EL (cell line): ENCODE measurements at regions not wholly inside any gene's neighbourhood (a gene's known extent, or its start where the extent isn't known, plus 50 kb on each side); places are given as distances from the start of the nearest gene placed in this dataset.

Source experiments
- DNase-seq: peaks from one replicate; pipeline ENCODE4 v3.0.0-alpha.2; 2016

DNA sequence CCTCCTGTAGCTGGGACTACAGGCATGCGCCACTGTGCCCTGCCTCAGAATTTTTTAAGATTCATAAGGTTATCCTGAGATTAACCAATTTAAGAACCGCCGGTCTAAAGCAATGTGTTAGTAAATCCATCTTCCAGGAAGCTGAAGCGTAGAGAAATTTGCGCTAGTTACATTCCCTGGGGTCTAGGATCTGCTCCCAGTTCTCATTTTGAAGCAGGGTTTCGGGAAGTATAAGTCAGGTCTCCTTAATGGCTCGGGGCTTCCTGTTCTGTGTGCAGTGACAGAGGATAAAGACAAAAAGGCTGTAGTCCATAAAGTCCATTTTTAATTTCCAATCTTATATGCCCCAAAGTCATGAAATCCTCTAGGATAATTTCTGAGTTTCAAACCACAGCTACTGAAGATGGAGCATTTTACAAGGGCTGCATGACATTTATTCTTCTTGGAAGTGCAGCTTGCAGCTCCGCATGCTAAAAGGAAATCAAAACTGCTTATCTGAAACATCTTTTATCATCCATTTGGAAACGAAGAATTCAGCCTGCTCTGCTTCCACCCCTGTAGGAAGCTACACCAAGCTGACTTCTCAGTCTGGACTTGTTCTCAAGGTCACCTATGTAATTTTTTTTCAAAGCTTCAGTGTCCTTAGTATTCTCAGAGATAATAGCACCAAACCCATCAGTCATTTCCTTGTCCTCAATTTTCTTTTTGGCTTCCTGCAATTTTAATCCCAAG, 326.1 kb downstream of the PRL start:
- no peak for DNase-seq

DNA sequence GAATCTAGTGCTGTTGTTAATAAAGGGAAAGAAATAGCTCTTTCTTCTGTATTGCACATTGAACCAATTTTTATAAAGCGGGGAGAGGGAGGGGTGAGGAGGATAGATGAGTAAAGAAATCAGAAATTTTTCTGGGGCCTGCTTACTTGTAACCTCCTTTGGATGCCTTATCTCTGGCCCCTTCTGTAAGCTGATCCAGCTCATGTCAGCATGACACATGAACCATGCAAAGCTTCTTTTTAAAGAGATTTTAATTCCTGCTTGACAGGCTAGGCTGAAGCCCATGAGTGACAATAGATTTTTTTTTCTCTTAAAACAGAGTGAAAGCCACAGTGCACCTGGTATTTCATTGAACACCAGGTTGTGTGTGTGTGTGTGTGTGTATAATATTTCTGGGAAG, 325.3 kb downstream of the PRL start:
- no peak for DNase-seq

DNA sequence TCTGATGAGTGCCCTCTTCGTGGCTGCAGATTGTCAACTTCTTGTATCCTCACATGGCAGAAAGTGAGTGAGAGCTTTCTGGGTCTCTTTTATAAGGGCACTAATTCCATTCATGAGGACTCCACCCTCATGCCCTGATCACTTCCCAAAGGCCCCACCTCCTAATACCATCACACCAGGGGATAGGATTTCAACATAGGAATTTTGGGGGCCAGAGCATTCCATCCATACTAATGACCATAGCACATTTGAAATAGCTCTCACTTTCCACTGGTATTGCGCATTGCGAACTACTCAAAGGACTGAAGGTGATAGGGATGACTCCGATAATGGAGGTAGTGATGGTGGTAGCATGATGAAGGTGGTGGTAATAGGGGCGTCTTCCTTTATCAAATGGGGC, 324.3 kb downstream of the PRL start:
- DNase-seq: no peak

DNA sequence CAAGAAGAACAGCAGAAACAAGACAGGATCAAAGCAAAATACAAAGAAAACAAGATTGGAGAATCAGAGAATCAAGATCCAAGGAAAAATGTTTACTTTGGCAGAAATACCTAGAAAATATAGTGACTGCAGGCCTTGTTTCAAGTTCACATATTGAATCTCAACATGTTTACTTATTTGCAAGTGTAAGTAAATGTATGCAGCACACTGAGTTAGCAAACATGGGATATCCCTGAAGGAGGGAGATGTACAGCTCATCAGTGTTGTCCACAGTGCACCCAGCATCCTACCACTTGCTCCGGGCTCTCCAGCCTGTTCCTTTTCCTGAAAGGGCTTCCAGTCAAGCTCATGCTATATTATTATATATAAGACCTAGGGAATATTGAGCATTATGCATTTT, 319.5 kb downstream of the PRL start:
- no peak for DNase-seq

DNA sequence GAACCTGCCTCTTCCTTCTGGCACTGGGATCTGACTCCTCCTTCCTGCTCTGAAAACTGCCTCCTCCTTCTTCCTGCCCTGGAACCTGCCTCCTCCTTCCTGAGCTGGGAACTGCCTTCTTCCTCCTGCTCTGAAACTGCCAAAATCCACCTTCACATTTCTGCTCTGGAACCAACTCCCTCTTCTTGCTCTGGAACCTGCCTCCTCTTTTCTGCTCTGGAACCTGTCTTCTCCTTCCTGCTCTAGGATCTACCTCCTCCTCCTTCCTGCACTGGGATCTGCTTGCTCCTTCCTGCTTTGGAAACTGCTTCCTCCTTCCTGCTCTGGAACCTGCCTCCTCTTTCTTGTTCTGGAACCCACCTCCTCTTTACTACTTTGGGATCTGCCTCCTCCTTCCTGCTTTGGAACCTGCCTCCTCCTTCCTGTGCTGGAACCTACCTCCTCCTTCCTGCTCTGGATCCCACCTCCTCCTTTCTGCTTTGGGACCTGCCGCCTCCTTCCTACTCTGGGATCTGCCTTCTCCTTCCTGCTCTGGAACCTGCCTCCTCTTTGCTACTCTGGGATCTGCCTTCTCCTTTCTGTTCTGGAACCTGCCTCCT, 315.5 kb downstream of the PRL start:
- DNase-seq: no peak

DNA sequence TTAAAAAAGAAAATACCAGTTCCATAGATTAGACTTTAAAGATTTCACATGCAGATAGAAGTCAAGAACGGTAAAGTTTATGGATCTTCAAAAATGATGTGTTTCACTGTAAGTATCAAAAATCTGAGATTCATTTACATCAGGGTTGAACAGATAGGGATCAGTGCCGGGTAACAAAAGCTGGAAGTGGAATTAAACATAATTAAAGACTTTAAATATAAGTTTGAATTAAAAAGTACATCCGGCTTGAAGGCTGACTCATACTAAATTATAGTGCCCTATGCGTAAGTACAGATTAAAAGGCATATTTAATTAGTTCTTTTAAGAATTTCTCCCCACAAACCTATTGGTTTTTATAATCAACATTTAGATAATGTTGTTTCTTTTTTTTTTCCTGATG, 312.7 kb downstream of the PRL start:
- DNase-seq: no peak

DNA sequence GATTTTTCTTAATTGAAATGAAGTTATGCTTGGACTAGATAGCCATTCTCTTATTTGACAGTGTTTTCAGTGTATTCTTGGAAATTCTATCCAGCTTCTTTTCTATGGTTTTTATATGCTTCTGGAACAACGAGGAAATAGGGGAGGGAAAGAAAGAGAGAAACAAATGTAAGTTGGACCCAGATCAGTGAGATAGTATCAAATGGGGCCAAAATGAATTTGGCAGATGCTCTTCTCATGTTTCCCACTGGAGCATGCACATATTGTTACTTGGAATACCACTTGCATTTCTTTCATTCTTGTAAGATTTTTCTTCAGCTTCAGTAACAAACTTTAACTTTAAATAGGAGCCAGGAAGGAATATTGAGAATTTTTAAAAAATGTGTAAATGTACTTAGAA, 312.3 kb downstream of the PRL start:
- no peak for DNase-seq

DNA sequence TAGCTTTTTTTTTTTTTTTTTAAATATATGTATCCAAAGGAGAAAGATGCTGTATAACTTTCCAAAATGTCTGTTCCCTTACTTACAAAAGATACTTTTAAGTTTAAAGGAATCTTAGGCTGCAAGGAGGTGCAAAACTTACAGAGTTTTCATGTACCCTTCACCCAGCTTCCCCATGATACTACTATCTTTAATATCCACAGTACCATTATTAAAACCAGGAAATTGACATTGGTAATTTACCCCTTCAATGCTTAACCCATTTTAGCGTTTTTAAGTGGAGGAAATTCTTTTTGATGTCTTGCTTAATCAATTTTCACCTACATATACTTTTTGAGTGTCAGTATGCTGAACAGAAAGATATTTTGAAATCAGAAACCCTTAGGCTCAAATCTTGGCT, 310.9 kb downstream of the PRL start:
- no peak for DNase-seq

DNA sequence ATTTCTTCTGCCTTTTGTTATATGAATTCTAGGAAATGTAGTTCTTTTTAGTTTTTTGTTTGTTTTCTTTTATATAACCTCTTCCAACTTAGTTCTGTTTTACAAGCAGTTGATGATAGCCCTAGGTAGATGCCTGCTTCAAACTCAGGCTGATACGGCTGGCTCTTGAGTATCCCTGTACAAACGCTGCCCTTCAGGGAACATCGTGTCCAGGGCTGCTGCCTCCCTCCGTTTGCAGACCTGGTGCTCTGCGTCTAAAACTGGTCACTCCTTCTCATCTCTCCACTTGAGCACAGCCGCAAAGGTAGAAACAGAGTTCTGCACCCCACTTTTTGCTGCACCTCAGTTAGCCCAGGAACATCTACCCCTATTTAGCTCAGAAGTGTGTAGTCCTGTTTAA, 310.1 kb downstream of the PRL start:
- DNase-seq: no peak

DNA sequence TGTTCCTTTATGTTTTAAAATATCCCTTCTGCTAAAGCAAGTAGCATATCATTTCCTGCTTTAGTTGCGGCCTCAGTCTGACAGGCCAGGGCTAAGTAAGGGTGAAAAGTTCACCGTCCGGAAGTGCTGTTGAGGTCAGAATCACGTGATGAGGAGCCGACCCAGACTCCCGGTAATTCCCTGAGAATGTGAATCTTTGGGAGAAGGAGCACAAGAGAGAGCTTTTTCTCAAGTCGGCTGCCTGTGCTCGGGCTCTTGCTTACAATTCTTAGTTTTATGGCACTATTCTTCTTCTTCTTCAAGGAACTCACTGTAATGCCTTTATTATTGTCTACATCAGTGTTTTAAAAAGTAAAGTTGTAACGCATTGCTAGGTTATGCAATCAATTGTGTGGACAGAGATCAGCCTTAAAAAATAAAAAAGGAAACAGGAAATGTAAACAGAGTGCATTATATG, 309.3 kb downstream of the PRL start:
- peak; percentile 94 for DNase-seq

DNA sequence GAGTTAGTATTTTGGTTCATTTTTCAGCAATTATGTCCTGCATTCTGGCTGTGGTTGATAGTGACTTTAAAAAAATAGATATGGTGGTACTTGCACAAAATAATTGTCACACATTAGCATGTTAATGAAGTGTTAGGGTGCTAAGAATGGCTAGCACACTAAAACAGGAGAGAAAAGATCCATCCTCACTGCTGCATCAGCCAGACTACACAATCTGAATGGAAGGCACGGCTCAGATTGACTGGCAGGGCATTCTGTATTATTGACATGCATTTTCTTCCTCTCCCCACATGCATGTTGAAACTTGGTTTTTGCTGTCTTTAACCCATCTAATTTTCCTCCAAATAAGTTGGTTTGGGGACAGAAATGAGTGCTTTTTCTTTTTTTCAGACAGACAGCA, 306.3 kb downstream of the PRL start:
- no peak for DNase-seq

DNA sequence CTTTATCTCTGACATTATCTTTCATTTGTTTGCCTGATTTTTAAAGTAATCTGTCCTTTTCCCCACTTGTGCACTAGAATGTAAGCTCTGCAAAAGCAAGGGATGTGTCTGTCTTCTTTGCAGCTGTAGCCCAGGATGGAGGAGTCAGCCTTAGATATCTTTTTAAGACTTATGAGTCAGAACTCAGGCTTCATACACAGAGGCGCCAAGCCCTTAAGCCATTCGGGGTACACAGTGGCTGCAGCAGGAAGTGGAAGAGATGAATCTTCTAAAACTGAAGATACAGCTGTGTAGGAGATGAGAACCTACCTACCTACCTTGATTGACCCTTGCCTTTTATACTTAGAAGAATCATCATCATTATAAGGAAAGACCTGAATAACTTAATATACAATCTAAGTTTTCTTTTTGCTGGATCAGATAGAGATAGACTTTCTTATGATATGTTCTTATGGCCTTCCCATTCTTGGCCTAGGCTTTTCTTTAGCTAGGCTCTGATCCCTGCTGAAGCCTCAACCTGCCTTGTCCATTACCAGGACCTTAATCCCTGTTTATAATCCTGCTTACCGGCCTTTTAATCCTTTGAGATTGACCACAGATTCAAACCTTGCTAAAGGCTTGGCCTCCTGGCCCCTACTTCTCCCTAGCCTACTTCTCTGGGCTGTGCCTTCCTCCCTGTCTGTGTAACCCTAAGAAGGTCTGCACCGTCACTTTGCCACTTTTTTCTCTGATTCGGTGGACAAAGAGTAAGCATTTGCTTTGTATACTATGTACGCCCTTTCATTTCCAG, 304.5 kb downstream of the PRL start:
- peak; percentile 79 for DNase-seq

DNA sequence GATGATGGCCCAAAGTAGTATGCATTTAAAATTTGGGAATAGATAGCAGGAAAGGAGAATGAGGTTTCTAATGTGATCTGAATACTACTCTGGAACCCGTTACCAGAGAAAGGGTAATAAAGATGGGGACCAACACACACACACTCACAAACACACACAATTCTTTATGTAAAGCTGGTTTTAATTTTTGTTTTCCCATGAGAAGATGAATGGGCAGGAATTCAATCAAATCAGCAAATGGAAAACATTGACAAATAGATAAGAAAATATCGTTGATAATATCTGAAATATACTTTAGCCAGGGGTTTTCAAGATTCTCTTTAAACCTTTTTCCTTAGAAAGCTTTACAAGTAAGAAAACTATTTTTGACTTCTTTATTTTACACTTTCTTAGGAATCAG, 303.0 kb downstream of the PRL start:
- DNase-seq: no peak

DNA sequence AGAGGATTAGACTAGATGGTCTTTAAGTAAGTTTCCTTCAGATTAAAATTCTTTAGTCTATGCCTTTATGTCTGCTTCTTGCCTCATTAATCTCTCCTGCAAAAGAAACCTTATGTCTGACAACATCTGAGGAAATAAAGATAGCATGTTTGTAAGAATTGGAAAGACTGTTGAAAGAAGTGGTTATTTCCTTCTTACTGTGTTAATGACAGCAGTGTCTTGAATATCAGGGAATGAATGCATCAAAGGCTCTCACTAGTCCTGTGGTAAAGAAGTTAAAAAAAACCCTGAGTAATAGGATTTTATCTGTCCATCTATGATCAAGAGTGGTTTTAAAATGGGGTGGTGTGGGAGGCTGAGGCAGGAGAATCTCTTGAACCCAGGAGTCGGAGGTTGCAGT, 302.0 kb downstream of the PRL start:
- DNase-seq: no peak

DNA sequence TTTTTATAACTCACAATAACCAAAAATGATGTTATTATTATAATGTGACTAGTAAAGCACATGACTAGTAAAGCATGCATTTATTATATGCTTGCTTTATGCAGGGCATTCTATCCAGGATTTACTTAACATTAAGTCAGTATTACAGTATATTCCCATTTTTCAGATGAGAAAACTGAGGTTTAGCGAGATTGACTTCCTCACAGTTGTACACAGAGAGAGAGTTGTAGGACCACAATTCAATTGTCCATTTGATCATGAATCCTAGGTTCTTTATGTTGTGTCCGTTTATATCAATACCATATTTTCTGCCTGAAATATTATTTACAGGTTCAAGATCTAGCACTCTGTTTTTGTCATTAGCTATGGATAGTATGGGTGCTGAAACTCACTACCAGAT, 301.5 kb downstream of the PRL start:
- no peak for DNase-seq

DNA sequence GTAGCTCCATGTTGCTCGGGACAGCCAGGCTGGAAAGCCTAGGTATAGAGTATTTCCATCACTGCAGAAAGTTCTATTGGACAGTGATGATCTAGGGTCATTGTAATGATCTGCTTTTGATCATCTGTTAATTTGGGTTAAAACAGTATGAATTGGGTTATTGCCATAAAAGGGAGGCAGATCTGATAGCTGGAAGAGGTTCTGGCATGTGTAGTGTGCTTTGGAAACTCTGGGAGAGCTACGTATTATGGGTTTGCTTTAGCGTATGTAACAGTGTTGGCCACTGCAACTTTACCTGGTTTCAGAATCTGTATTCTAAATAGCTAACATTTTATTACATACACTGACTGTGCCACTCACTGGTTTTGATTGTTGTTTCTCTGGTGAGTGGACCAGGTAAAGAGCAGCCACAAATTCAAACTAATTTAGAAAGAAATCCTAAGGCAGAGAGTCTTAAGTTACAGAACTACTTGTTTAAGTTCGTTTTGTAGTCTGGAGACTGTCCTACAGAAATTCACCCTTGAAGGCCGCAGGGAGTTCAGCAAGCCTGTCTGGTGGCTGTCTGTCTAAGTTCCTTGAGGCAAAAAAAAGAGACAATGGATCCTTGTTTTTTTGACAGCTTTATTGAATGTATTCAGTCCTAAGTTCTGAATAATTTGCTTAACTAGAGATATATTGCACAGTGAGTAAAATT, 300.3 kb downstream of the PRL start:
- DNase-seq: no peak

DNA sequence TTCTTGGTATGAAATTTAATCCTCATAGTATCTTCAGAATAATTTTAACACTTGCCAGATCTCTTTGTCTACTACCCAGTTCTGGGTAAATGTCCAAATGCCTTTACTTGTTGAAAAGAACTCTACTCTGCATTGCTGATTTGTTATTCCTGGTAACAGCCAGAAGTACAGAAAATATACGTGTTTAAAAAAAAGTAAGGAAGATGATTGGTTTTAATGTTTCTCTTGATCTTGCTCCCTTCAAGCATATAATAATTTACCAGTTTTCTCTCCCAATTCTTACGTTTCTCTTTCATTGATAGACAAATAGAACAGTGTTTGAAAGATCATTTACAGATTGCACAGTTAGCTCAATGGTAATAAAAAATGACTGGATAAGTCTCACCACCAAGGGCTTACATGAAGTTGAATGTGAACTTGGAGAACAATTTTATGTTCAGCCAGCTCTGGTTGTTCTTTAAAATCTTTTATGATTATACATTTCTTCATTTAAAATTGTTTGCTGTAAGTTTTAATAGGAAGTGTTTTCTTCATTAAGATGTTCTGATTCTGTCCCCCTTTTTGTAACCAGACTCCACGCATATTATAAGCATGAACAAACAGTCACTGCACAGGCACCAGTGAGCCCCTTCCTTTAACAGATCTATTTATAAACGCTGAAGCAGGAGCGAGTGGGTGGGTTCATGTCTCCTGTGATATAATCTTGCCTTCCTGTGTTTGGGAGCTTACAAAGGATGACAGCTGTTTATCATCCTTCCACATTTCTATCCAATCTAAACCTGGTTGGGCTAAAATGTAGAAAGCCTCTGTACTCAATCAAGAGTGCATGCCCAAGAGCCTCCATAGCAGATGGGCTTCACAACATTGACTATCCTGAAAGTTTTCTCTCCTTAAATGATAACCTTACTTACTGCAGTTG, 299.5 kb downstream of the PRL start:
- no peak for DNase-seq

DNA sequence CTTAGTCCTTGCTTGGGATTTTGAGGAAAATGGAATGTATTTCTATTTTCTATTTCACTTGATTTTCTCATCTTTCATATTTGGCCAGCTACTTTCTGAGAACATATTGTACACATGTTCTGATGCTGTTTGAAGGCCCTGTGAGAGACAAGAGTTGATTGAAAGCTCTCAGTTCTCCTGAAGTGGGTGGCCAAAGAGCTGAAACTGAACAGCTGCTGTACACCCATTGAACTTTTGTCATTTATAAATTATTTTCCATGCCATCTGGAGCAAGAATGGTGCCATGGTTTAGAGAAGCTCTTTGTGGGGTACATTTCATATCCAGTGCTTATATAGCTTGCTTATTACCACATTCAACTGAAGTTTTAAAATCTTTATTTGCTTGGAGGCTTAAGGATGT, 298.3 kb downstream of the PRL start:
- no peak for DNase-seq

DNA sequence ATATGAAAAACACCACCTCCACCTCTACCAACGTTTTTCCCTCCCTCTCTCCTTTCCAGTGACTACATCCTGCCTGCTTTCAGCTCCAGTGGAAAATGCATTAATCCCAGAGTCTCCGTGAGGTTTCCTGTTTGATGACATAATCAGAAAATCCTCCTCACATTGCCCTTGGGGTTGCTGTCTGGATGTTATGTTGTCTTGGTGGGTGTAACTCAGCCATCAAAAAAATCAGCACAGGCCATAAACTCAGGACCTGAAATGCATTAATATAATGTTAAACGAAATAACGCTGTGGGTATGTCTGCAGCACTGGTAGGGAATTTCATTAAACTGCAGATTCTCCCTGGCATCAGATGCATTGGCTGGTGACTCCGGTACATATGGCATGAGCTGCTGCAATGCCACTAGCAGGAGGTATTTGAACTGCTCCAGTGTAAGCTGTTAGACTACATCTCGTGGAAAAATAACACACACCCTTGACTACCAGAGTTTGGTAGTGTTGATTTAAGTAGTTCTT, 297.8 kb downstream of the PRL start:
- peak; percentile 85 for DNase-seq

DNA sequence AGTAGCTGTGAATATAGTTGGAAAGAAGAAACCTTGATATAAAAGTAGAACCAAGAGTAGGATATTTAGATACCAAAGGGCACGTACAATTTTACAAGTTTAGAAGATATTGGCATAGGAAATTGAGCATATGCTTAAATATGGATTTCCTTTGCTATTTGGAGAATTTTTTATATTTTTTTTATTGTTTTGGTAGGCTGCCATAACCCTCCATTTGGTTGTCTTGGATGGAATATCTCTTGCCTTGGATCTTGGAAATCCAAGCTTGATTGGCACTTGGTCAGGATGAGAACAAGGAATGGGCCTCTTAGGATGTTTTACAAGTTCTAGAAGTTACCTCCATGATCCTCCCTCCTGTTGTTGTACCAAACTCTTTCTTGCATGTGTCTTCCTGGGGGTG, 297.1 kb downstream of the PRL start:
- DNase-seq: no peak

DNA sequence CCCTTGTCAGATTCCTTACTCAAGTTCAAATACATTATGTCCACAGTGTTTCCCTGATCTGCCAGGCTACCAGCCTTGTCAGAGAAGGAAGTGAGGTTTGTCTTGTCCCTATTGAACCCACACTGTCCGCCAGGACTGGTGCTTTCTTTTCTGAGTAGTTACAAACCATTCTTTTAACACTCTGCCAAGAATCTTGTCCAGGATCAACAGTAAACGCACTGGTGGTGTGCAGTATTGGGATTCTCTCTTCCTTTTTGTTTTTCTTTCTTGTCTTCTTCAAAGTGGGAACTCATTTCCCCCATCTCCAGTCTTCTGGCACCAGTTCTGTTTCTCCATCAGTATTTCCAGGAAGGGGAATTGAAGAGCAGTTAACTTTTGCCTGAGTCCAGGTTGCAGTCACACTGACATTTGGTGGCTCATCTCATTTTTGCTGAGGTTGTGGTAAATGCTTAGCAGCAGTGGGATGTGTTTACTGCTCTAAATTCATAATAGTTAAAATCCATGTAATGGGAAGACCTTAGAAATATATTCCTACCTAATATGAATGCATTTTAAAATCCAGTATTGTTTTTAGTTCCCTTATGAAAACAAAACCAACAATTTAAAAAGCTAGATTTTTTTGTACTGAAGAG, 295.3 kb downstream of the PRL start:
- DNase-seq: no peak

DNA sequence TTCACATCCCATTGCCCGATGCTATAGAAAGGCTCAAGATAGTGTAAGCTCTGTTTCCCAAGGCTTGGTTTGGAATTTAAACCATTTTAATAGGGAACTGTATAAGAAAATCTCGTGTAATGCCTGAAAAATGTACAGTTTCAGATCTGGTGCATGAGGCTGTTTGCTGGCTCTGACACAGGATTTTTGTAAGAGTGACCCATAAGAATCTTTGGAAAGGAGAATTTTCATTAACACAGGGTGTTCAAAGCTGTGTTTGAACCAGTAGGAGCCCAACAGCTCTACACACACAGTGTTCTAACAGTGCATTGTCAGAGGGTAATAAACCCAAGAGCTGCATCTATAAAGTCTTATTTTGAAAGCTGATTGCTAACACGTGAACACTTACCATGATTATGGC, 293.5 kb downstream of the PRL start:
- DNase-seq: peak; percentile 49
